H9 (cell line): ENCODE measurements at regions not wholly inside any gene's neighbourhood (a gene's known extent, or its start where the extent isn't known, plus 50 kb on each side); places are given as distances from the start of the nearest gene placed in this dataset.

ENCODE experiments used
- DNase-seq: peaks from one replicate; pipeline ENCODE4 v3.0.0-alpha.2; 2017
- H2AFZ ChIP-seq: one replicate; pipeline ENCODE4 v1.6.1; 2013; ENCODE audit warnings: mild to moderate bottlenecking, low read length, control low read depth, moderate library complexity
- H2AK5ac ChIP-seq: 2 replicates; pipeline ENCODE4 v1.6.1; 2013; ENCODE audit warnings: low read length, control low read depth, mixed read lengths; ENCODE audit not compliant: insufficient read length
- H2BK120ac ChIP-seq: one replicate; pipeline ENCODE4 v1.6.1; 2013; ENCODE audit warnings: low read depth, mild to moderate bottlenecking, low read length, control low read depth, inconsistent platforms; ENCODE audit not compliant: poor library complexity, severe bottlenecking
- H2BK12ac ChIP-seq: 2 replicates; pipeline ENCODE4 v1.6.1; 2013; ENCODE audit warnings: low read length, control low read depth, mixed read lengths, low read depth; ENCODE audit not compliant: insufficient read length
- H2BK15ac ChIP-seq: 2 replicates; pipeline ENCODE4 v1.6.1; 2013; ENCODE audit warnings: low read depth, low read length, control low read depth
- H2BK20ac ChIP-seq: one replicate; pipeline ENCODE4 v1.6.1; 2013; ENCODE audit warnings: low read depth, mild to moderate bottlenecking, low read length, control low read depth, inconsistent platforms; ENCODE audit not compliant: poor library complexity, severe bottlenecking
- H2BK5ac ChIP-seq: 2 replicates; pipeline ENCODE4 v1.6.1; 2013; ENCODE audit warnings: low read length, control low read depth, mixed read lengths; ENCODE audit not compliant: insufficient read length
- H3K14ac ChIP-seq: 2 replicates; pipeline ENCODE4 v1.6.1; 2013; ENCODE audit warnings: low read length, control low read depth; ENCODE audit not compliant: insufficient read depth
- H3K18ac ChIP-seq: 2 replicates; pipeline ENCODE4 v1.6.1; 2013; ENCODE audit warnings: low read depth, mild to moderate bottlenecking, mixed read lengths, low read length, control low read depth; ENCODE audit not compliant: insufficient read length
- H3K23ac ChIP-seq: 2 replicates; pipeline ENCODE4 v1.6.1; 2013; ENCODE audit warnings: low read length, control low read depth, mixed read lengths, low read depth; ENCODE audit not compliant: insufficient read length
- H3K23me2 ChIP-seq: 2 replicates; pipeline ENCODE4 v1.6.1; 2013; ENCODE audit warnings: low read depth, mild to moderate bottlenecking, mixed read lengths, low read length, control low read depth; ENCODE audit not compliant: insufficient read length, poor library complexity, severe bottlenecking
- H3K27ac ChIP-seq: 2 replicates; pipeline ENCODE4 v1.5.1; 2013; ENCODE audit warnings: low read length, control low read depth, mixed read lengths, low read depth; ENCODE audit not compliant: insufficient read length
- H3K27me3 ChIP-seq: 2 replicates; pipeline ENCODE4 v1.6.1; 2013; ENCODE audit warnings: low read length, control low read depth, inconsistent platforms; ENCODE audit not compliant: insufficient read depth
- H3K4ac ChIP-seq: 2 replicates; pipeline ENCODE4 v1.6.1; 2013; ENCODE audit warnings: low read depth, mild to moderate bottlenecking, control low read depth, inconsistent platforms, low read length, moderate library complexity
- H3K4me1 ChIP-seq: 2 replicates; pipeline ENCODE4 v1.6.1; 2013; ENCODE audit warnings: low read length, control low read depth, inconsistent platforms; ENCODE audit not compliant: insufficient read depth
- H3K4me2 ChIP-seq: 2 replicates; pipeline ENCODE4 v1.6.1; 2013; ENCODE audit warnings: low read length, control low read depth, mixed read lengths; ENCODE audit not compliant: insufficient read length, insufficient read depth
- H3K56ac ChIP-seq: 2 replicates; pipeline ENCODE4 v1.6.1; 2013; ENCODE audit warnings: low read depth, mild to moderate bottlenecking, mixed read lengths, low read length, control low read depth; ENCODE audit not compliant: insufficient read length
- H3K79me1 ChIP-seq: 2 replicates; pipeline ENCODE4 v1.6.1; 2013; ENCODE audit warnings: low read depth, mild to moderate bottlenecking, moderate library complexity, low read length, control low read depth, inconsistent platforms; ENCODE audit not compliant: insufficient read depth, poor library complexity, severe bottlenecking
- H3K79me2 ChIP-seq: 2 replicates; pipeline ENCODE4 v1.6.1; 2013; ENCODE audit warnings: low read length, control low read depth, inconsistent platforms; ENCODE audit not compliant: insufficient read depth
- H3K9ac ChIP-seq: 2 replicates; pipeline ENCODE4 v1.6.1; 2013; ENCODE audit warnings: low read length, control low read depth, mixed read lengths; ENCODE audit not compliant: insufficient read length; ENCODE audit errors: extremely low read depth
- H3K9me3 ChIP-seq: one replicate; pipeline ENCODE4 v1.6.1; 2013; ENCODE audit warnings: low read depth, low read length, inconsistent platforms; ENCODE audit not compliant: control insufficient read depth
- H3T11ph ChIP-seq: one replicate; pipeline ENCODE4 v1.6.1; 2013; ENCODE audit warnings: mild to moderate bottlenecking, low read length, control low read depth, inconsistent platforms
- H4K20me1 ChIP-seq: one replicate; pipeline ENCODE4 v1.6.1; 2013; ENCODE audit not compliant: control insufficient read depth, insufficient read length, insufficient read depth
- H4K5ac ChIP-seq: 2 replicates; pipeline ENCODE4 v1.6.1; 2013; ENCODE audit warnings: low read depth, mild to moderate bottlenecking, mixed read lengths, low read length, control low read depth; ENCODE audit not compliant: insufficient read length
- H4K8ac ChIP-seq: replicated peaks from 2 replicates; pipeline ENCODE4 v1.6.1; 2013; ENCODE audit warnings: low read length, control low read depth, mixed read lengths, low read depth; ENCODE audit not compliant: insufficient read length
- H4K91ac ChIP-seq: 2 replicates; pipeline ENCODE4 v1.6.1; 2013; ENCODE audit warnings: low read depth, mild to moderate bottlenecking, moderate library complexity, mixed read lengths, low read length, control low read depth; ENCODE audit not compliant: insufficient read length
- H3K27ac Mint-ChIP-seq, 3 experiments: 2 replicates in 2 of 3; 3 replicates in 1 of 3; pipeline ENCODE4 v1.8.0; 2020 to 2021; ENCODE audit warnings: mixed read lengths in 3 of 3, mild to moderate bottlenecking in 1 of 3, moderate library complexity in 1 of 3
- H3K27me3 Mint-ChIP-seq: 2 replicates; pipeline ENCODE4 v1.8.0; 2021; ENCODE audit warnings: low read depth, mild to moderate bottlenecking, moderate library complexity, mixed read lengths
- H3K36me3 Mint-ChIP-seq, 3 experiments: 2 replicates in 2 of 3; 3 replicates in 1 of 3; pipeline ENCODE4 v1.8.0; 2020 to 2021; ENCODE audit warnings: low read depth in 3 of 3, mixed read lengths in 3 of 3; ENCODE audit not compliant: insufficient read depth in 1 of 3
- H3K4me1 Mint-ChIP-seq, 2 experiments: 2 replicates each; pipeline ENCODE4 v1.8.0; 2020; ENCODE audit warnings: mixed read lengths in 2 of 2
- H3K4me3 Mint-ChIP-seq, 2 experiments: 2 replicates in 1 of 2; 3 replicates in 1 of 2; pipeline ENCODE4 v1.8.0; 2020 to 2021; ENCODE audit warnings: mild to moderate bottlenecking in 2 of 2, mixed read lengths in 2 of 2, moderate library complexity in 1 of 2
- H3K9me3 Mint-ChIP-seq, 2 experiments: 2 replicates in 1 of 2; 3 replicates in 1 of 2; pipeline ENCODE4 v1.8.0; 2020; ENCODE audit warnings: mild to moderate bottlenecking in 2 of 2, mixed read lengths in 2 of 2, moderate library complexity in 1 of 2
- WGBS: extraction: QIAGEN DNeasy Blood & Tissue Kit; methylation state at CpG from one replicate; pipeline ENCODE4 v1.1.7; 2013; ENCODE audit warnings: missing lambda C conversion rate, low lambda C conversion rate, mixed read lengths; ENCODE audit not compliant: insufficient read length; ENCODE audit errors: extremely low coverage; 5-methylcytosine and 5-hydroxymethylcytosine counted together
- TF ChIP-seq, protein P1 (sequence below): fragments of 200-600 bp; sonication (generic); conservative IDR thresholded peaks from 3 replicates; pipeline ENCODE4 v1.8.0; 2021; ENCODE audit warnings: antibody characterized with exemption, mild to moderate bottlenecking

GRCh38 chr2:32887125-32887524 is 59.6 kb upstream of the LTBP1 start:
- H3K4ac ChIP-seq, result no peak overlapping the region
- no peak overlapping the region for H3K23ac ChIP-seq
- H4K91ac ChIP-seq, result no peak overlapping the region
- no peaks in the 10 kb centered on the region for H3K79me2 ChIP-seq
- no peak overlapping the region for H2BK15ac ChIP-seq
- H3K4me1 Mint-ChIP-seq, result peaks cover 0 to 5% of the 10 kb centered on the region in 2 experiments; a peak in 1 of 4 replicates
- no peak overlapping the region for H3K18ac ChIP-seq
- H2AK5ac ChIP-seq, result no peak overlapping the region
- H4K20me1 ChIP-seq, result no peaks in the 10 kb centered on the region
- H3K14ac ChIP-seq, result no peak overlapping the region
- H3K23me2 ChIP-seq, result no peaks in the 10 kb centered on the region
- DNase-seq, result no peak
- peaks cover 6% of the 10 kb centered on the region for H3K9me3 ChIP-seq
- H2AFZ ChIP-seq, result no peak overlapping the region
- peaks cover 21% of the 10 kb centered on the region in 2 experiments; a peak in 4 of 5 replicates for H3K9me3 Mint-ChIP-seq
- no peak overlapping the region for H2BK120ac ChIP-seq
- no peak overlapping the region for H3K9ac ChIP-seq
- no peak overlapping the region for H3K27ac Mint-ChIP-seq
- no peak overlapping the region for H4K5ac ChIP-seq
- no peak overlapping the region for H2BK12ac ChIP-seq
- no peak overlapping the region for H2BK5ac ChIP-seq
- H3T11ph ChIP-seq, result no peak overlapping the region
- no peak overlapping the region for H4K8ac ChIP-seq
- H3K4me1 ChIP-seq, result no peaks in the 10 kb centered on the region
- no peaks in the 10 kb centered on the region for H3K79me1 ChIP-seq
- TF ChIP-seq, protein P1, sequence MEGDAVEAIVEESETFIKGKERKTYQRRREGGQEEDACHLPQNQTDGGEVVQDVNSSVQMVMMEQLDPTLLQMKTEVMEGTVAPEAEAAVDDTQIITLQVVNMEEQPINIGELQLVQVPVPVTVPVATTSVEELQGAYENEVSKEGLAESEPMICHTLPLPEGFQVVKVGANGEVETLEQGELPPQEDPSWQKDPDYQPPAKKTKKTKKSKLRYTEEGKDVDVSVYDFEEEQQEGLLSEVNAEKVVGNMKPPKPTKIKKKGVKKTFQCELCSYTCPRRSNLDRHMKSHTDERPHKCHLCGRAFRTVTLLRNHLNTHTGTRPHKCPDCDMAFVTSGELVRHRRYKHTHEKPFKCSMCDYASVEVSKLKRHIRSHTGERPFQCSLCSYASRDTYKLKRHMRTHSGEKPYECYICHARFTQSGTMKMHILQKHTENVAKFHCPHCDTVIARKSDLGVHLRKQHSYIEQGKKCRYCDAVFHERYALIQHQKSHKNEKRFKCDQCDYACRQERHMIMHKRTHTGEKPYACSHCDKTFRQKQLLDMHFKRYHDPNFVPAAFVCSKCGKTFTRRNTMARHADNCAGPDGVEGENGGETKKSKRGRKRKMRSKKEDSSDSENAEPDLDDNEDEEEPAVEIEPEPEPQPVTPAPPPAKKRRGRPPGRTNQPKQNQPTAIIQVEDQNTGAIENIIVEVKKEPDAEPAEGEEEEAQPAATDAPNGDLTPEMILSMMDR, result no peak
- no peak overlapping the region for H2BK20ac ChIP-seq
- H3K4me2 ChIP-seq, result no peak overlapping the region
- no peaks in the 10 kb centered on the region for H3K27me3 Mint-ChIP-seq
- no peak overlapping the region for H3K4me3 Mint-ChIP-seq
- H3K27me3 ChIP-seq, result no peaks in the 10 kb centered on the region
- no peak overlapping the region for H3K27ac ChIP-seq
- H3K56ac ChIP-seq, result no peak overlapping the region
- H3K36me3 Mint-ChIP-seq, result peaks cover 4 to 8% (median 5%) of the 10 kb centered on the region in 3 experiments; a peak in 4 of 7 replicates
- WGBS, result no CpG with 5 or more reads among the region's 2 CpGs
